ENCODE measurements at regions not wholly inside any gene's neighbourhood (a gene's known extent, or its start where the extent isn't known, plus 50 kb on each side); places are given as distances from the start of the nearest gene placed in this dataset.

DNA sequence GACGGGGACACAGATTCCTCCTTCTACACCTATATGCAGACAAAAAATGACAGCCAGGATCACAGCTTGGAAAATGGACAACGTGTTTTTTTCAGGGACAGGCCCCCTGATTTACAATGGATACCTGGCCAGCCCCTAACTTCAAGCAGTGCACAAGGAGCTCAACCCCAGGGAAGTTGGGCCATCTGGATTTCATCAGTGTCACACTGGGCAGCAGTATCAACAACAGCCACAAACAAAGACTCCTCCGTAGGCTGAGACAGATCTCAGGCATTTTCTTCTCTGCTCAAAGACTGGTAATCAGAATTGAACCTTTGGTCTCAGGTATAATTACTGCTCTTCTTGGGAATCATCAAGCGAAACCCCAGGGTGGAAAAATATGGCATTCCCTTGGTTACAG is 374.0 kb downstream of the ZNF608 start:
- no peak for DNase-seq (ENCODE audit: low spot score)

DNA sequence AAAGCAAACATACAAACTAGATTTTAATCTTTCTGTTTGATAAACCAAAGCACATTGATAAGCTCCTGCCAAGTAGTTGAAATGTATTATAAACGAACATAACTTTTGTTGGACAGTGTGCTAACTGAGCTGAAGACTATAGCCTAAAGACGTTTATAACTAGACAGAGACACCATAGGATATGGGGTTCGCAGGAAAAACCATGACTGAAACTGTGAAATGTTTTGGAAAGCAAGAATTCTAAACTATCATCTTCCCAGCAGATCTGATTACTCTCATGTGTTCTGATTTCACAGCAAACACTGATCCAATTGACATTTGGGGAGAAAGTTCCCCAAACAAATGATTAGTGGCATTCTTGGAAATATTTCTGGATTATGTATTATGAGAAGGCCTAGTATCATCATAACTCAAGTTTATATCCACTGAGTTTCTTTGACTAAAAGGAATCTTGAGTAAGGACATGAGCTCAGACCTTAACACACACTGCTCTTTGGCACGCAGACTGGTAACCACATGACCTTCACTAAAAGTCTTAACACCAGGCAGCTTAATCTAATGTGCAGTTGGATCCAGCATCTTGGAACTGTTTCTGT is 375.2 kb downstream of the ZNF608 start:
- DNase-seq (ENCODE audit: low spot score), result no peak

DNA sequence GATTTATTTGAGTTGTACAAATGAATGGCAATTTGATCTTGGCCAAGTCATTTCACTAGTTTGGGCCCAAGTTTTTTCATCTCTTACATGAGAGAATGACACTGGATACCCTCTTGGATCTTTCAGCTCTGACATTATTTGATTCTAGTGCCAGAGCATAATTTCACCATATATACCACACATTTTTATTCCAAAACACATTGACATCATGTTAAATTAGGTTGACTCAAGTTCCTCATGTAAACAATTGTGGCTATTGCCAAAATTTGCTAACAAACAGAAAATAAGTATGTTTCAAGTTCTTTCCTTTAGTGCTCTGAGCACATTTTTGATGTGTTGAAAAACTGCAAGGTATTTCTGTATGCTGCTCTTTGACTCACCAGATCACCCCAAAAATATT is 375.8 kb downstream of the ZNF608 start:
- no peak for DNase-seq (ENCODE audit: low spot score)

DNA sequence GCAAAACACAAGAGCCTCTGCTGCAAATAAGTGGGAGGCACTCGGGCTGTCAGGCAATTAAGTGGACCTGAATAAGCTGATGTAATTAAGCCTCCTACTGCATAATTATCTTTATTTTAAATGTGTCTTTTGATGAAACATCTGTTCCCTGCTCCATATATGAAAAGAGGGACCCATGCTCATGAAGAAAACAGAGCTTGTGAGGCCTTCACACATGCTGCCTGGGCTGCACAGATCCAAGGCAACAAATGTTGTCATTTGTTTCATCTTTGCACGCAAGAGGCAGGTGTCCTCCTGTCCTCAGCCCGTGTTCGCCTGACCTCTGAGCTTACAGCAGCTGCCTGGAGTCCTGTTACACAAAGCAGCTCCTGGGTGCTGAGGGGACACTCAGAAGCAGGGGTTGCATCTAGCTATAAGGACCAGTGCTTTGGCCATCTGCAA is 381.1 kb downstream of the ZNF608 start:
- DNase-seq (ENCODE audit: low spot score), result no peak

DNA sequence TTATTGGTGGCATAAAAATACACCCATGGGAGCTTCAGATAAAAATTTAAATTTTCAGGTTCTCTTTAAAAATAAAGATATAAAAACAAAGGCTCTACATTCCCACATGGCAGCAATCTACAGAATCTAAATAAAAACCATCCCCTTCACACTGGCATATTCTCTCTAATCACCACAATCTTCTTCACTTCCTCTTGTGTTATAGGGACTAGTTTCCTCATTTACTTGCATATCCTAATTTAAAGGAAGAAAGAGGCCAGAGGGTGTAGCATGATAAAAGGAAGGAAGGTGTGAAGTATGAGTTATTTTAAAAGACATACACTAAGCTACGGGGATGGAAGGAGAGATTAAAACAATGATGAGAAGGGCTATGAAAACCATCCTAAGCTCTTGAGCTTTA is 390.5 kb downstream of the ZNF608 start:
- DNase-seq (ENCODE audit: low spot score), result no peak

DNA sequence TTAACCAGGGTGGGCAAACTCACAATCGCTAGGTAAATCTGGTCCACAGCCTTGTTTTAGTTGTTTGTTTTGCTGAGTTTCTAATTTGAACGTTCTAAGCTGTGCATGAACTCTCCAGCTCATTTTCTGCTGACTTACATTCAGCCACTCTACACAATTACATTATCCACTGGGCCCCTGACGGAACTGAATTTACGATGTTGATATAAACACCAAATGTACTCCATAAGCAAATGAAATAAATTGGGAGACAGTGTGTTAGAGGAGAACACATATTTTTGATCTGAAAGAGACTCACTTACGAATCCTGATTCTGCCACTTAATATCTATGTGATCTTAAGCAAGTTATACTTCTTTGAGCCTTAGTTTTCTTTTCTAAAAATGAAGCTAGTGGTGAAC is 393.4 kb downstream of the ZNF608 start:
- no peak for DNase-seq (ENCODE audit: low spot score)

DNA sequence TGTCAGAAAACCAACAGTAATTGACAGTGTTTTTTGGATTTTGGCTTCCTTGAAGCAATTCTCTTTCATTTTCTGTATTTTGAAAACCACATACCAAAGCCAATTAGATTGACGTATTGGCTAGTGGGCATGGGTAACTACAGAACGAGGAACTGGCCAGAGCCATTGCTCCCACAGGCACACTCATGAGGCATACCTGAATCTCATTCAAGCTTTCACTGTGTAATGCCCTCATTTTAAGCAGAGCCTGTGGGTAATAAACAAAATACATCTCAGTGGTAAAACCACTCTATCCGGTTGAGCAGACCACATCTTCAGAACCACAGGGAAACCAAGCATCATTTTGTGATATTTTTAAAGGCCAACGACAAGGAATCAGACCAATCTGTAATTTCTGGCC is 394.1 kb downstream of the ZNF608 start:
- no peak for DNase-seq (ENCODE audit: low spot score)

DNA sequence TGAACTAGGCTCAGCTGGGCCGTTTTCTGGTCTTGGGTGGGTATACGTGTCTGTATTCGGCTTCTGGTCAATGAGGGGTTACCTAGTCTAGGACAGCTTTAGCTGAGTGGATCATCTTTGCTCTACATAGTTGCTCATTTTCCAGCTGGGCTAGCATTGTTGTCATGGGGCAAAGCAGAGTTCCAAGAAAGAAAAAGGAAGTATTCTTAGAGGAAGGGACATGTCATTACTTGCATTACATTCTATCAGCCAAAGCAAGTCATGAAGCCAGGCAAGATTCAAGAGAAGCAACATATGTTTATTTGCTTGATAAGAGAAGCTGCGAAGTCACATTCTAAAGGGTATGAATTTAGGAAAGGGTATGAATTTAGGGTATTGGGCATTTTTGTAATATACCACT is 396.5 kb downstream of the ZNF608 start:
- DNase-seq (ENCODE audit: low spot score), result no peak

DNA sequence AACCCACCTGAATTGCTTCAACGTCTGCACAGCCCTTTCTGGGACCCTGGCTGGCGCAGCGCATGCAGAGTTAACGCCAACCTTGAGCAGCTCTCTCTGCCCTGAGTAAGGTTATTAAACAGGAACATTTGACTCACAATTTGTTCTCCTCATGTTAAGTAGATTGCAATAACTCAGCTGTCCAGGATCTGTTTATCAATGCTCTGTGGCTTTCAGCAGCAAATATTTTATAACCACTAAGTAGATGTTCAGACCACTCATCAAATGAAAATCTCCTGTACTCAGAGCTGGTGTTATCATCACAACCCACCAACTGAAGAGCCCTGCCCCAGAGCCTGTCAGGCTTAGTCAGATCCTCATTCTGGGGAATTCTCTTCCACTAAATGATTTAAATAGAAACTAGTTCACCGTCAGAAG is 403.0 kb downstream of the ZNF608 start:
- no peak for DNase-seq (ENCODE audit: low spot score)

DNA sequence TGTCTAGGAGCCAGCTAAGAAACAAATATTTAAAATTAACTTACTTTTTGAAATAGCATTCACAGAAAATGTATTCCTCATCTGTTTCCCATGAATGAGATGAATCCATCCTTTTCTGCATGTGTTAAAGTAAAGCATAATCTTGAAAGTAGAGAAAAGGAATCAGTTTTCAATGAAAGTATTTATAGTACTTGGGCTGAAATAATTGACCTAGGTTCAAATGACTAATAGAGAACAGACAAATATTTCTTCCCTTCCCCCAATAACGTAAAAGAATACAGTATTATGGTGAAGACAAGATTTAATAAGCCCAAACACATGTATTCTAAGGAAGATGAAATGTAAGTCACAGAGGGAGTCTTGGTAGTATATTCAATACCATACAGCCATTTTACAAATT is 403.5 kb downstream of the ZNF608 start:
- no peak for DNase-seq (ENCODE audit: low spot score)

DNA sequence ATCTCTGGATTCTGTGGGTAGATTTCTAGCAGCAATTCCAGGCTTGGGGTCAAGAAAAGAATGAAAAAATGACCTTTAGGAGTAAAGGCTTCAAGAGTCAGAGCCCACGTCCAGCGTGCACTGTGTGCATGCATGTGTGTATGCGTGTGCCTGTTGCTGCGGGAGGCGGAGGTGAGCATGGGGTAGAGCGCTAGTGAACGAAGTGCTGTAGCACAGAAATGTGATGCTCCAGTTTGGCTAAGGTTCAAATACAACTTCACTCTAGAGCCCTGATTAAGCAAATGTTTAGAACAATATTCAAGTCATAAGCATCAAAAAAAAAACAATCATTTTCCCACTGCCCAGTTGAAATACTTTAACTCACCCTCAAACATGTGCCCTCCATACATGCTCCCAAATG is 403.9 kb downstream of the ZNF608 start:
- DNase-seq (ENCODE audit: low spot score), result no peak

DNA sequence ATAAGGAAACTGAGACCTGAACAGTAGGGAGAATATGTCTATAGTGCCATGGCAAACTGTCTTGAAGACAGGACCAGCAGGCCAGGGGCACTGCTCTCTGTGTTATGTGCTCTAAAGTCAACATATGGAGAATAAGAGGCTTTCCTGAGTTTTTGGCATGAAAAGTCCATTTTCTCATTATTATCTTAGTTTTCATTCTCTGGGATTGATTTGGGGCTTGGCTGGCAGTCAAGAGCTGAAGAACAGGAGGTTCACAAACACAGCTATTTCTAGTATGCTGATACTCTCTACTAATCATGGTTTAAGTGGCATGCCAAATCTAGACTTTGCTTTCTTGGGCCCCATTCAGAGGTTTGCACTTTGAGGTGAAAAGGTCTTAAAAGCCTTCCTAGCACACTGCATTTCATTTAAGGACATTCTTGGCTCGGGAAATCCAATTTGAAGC is 404.4 kb downstream of the ZNF608 start:
- DNase-seq (ENCODE audit: low spot score), result no peak

DNA sequence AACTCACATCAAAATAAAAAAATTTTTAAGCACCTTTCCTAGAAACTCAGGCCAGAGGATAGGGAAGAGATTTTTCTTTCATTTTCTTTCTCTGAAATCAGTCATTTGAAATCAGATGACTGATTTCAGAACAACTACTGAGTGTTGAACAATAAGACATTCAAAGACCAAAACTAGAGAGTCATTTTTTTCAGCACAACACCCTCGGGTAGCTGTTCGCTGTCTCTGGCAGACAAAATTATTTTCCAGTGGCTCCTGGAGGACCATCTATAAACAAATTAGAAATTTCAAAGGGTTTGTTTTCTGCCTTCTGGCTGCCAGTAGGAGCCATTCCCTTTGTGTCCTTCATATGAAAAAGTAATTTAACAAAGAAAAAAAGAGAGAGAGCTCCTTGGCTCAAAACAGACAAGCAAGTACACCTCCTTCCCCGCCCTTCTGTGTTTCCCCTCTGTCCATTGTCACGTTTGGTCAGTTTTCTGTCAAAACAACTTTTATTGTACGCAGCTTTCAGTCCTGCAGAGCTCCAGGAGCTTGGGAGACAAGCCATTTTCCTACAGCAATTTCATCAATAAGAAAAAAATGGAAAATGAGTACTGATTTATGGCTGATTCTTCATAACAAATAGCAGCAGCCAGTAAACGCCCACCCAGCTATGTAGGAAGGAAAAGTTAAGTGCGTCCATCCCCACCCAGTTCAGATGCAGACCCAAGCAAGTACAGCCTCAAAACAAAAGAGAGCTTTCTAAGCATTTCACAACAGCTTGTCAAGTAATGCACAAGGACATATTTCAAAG is 405.2 kb downstream of the ZNF608 start:
- no peak for DNase-seq (ENCODE audit: low spot score)

DNA sequence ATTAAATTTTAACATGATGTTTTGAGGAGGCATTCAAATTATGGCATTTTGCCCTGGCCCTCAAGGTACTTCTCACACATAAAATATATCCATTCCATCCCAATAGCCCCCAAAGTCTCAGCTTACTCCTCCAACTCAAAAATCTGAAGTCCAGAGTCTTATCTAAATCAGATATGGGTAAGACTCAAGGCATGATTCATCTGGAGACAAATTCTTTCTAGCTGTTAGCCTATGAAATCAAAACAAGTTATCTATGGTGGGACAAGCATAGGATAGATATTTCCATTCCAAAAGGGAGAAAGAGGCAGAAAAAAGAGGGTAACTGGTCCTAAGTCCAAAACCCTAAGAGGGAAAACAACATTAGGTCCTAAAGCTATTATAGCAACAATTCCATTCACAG is 408.4 kb downstream of the ZNF608 start:
- DNase-seq (ENCODE audit: low spot score), result no peak

DNA sequence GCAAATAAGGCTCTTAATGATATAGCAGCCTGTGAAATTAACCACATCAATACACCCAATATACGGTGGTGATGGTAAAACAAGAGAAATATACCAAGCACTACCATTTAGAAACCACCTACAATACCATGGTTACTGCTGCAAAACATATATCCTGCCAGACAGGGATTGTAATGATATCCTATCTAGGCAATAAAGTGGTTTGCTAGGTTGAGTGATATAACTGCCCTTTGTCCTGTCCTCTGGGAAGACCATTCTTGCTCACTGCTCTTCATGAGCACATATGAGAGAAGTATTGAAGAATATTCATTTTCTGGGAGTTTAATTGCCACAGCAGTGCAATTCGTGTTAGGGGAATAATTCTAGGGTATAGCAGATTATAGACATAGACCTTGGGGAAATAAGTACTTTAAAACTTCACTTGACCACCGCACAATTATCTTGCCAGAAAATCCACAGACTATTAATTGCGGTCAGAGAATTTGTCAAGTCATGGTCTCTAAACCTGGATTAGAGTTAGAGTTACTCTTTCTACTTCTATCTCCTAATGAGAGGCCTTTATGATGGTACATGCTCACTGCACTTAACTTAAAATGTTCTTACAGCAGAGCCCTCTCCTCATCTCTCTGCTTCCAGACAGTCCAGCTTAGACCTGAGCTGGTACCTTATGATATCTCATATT is 413.0 kb downstream of the ZNF608 start:
- DNase-seq (ENCODE audit: low spot score), result no peak

DNA sequence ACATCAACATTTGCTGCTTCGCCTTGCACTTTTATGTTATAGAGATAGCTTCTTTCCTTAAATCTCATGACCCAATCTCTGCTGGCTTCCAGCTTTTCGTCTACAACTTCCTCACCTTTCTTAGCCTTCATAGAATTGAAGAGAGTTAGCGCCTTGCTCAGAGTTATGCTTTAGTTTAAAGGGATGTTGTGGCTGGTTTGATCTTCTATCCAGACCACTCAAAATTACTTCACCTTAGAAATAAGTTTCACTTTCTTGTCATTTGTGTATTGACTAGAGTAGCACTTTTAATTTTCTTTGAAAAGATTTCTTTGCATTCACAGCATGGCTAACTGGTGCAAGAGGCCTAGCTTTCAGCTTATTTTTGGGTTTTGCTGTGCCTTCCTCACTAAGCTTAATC is 414.2 kb downstream of the ZNF608 start:
- no peak for DNase-seq (ENCODE audit: low spot score)

DNA sequence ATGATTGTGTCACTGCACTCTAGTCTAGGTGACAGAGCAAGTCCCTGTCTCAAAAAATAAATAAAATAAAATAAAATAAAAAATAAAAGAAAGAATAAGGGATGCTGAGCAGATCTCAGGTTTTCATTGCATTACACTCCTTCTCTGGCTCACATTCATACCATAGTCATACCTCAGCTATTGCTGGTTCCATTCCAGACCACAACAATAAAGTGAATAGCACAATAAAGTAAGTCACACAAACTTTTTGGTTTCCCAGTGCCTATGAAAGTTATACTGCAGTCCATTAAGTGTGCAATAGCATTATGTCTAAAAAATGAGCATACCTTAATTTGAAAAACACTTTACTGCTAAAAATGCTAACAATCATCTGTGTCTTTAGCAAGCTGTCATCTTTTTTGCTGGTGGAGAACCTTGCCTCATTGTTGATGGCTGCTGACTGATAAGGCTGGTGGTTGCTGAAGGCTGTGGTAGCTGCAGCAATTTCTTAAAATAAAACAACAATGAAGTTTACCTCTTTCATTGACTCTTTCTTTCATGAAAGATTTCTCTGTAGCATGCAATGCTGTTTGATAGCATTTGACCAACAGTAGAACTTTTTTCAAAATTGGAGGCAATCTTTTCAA is 415.7 kb downstream of the ZNF608 start:
- DNase-seq (ENCODE audit: low spot score), result no peak

DNA sequence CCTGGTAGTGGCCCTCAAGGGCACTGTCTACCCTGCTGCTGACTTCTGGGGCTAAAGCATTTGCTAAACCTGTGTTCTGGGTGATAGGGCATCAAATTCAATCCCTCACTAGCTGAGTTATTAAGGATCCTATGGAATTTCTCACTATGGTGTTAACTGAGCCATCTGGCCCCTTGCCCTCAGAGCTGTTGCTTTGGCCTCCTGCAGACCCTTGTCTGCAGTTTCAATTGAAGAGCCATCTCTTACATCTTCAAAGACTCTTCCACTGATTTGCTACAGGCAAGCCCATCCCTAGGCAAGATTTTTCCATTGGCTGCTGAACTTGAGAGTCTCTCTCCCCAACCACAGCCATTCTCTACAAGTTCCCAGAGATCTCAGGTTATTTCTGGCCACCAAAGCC is 418.2 kb downstream of the ZNF608 start:
- DNase-seq (ENCODE audit: low spot score), result no peak

DNA sequence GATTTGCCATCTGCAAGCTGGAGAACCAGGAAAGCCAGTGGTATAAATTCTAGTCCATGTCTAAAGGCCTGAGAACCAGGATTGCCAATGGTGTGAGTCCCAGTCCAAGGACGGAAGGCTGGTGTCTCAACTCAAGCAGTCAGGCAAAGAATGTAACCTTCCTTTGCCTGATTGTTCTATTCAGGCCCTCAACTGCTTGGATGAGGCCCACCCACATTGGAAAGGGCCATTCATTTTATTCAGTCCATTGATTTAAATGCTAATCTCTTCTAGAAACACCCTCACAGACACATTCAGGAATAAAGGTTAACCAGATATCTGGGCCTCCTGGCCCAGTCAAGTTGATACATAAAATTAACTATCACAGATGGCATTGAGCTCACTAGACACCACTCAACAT is 427.8 kb downstream of the ZNF608 start:
- no peak for DNase-seq (ENCODE audit: low spot score)

DNA sequence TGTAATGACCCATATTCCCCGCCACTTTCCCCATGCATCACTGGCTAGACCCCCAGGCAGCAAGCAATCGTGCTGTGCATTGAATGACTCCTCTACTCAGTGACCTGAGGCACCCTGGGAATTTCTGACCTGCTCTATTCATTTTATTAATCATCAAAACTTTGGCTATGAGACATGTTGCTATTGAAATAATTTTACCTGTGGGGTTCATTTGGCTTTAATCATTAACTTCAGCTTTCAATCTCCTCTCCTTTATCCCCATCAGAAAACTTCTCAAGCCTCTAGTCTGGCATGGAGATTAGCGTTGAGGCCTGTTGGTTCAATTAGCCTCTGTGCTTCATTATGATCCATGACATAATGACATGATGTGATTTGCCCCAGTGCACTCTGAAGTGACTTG is 429.0 kb downstream of the ZNF608 start:
- DNase-seq (ENCODE audit: low spot score), result no peak

DNA sequence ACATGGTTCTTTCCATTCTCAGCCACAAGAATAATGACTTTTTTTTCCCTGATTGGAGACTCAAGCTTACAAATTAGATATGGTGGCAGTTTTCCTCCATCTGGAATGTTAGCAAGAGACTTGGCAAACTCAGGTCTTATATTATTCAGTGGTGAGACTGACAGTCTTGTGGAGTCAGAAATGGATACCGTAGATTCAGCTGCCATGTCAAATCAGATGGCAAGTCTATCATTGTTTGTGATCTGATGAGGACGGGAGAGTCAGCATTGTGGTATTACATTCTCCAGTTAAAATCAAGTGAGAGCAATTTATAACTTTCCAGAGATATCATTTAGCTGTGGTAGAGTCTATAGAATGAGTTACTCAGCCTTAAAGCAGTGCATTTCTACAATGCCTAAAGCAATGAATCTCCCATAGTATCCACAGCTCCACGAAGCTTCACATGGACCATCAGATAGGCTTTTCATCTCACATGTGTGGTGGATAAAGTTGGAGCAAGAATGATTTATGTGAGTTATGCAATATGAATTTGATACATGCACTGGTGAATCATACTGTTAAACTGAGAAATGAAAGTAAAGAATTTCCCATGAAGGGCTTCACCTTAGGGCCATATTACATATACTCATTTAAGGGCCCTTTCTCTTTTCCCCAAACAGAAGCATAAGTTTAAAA is 430.6 kb downstream of the ZNF608 start:
- DNase-seq (ENCODE audit: low spot score), result no peak

DNA sequence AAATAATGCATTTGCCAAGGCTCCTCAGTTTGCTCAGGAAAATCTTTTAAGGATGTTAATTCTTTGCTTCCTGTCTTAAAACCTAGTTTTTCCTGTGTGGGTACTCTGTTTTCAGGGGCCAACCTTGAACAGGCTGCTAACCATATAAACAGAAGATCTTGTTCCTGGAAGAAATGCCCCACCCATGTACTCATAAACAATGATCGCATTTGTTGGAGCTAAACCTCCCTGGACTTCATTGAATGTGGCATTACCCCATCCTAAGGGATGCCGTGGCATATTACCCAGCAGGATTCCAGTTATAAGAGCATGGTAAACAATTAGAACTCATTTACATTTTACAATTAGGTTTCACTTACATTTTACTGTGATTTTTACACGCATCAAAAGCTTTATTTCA is 436.0 kb downstream of the ZNF608 start:
- DNase-seq (ENCODE audit: low spot score), result no peak

All from germinal center (tissue), 1 donor.